A673 (cell line): ENCODE measurements at regions not wholly inside any gene's neighbourhood (a gene's known extent, or its start where the extent isn't known, plus 50 kb on each side); places are given as distances from the start of the nearest gene placed in this dataset.

ENCODE experiments used
- BruUV-seq: library from RNA; stranded (reverse); fragments of 400-500 nt; replicated peaks from 2 replicates; lab custom pipeline; 2021; lab: Mats Ljungman, UMichigan
- CTCF ChIA-PET: fragments of 300-600 bp; sonication (Branson Sonifier 250); formaldehyde crosslinking; loops from one replicate; lab custom pipeline; 2022; ENCODE audit warnings: antibody characterized with exemption; lab: Charles Lee
- POLR2A ChIA-PET: fragments of 300-600 bp; sonication (Branson Sonifier 250); formaldehyde crosslinking; loops from one replicate; lab custom pipeline; 2022; ENCODE audit warnings: antibody characterized with exemption; ENCODE audit not compliant: low non-redundant PET; lab: Charles Lee
- DNase-seq: peaks from one replicate; pipeline ENCODE4 v3.0.0-alpha.2; 2015; ENCODE audit warnings: low spot score
- H3K27ac ChIP-seq: fragments of 200-600 bp; sonication (generic); 2 replicates; pipeline ENCODE4 v1.5.1; 2016; ENCODE audit warnings: mixed run types, low read depth, mild to moderate bottlenecking, mixed read lengths, antibody characterized with exemption, low read length; ENCODE audit not compliant: poor library complexity, severe bottlenecking
- H3K27me3 ChIP-seq: fragments of 200-600 bp; sonication (generic); replicated peaks from 2 replicates; pipeline ENCODE4 v1.6.1; 2017; ENCODE audit warnings: mixed run types, low read depth, mild to moderate bottlenecking, mixed read lengths, antibody characterized with exemption, low read length; ENCODE audit not compliant: insufficient read depth, poor library complexity
- H3K36me3 ChIP-seq: fragments of 200-600 bp; sonication (generic); 2 replicates; pipeline ENCODE4 v1.6.1; 2016; ENCODE audit warnings: mixed run types, mild to moderate bottlenecking, mixed read lengths, antibody characterized with exemption, low read length; ENCODE audit not compliant: insufficient read depth, poor library complexity, severe bottlenecking
- H3K4me1 ChIP-seq: fragments of 200-600 bp; sonication (generic); 2 replicates; pipeline ENCODE4 v1.6.1; 2017; ENCODE audit warnings: mixed run types, mild to moderate bottlenecking, mixed read lengths, antibody characterized with exemption, low read length; ENCODE audit not compliant: insufficient read depth, poor library complexity, severe bottlenecking
- H3K4me3 ChIP-seq: fragments of 200-600 bp; sonication (generic); 2 replicates; pipeline ENCODE4 v1.5.1; 2016; ENCODE audit warnings: low read depth, mixed run types, mild to moderate bottlenecking, mixed read lengths, low read length; ENCODE audit not compliant: poor library complexity, severe bottlenecking
- H3K9me3 ChIP-seq: fragments of 200-600 bp; sonication (generic); 2 replicates; pipeline ENCODE4 v1.6.1; 2016; ENCODE audit warnings: mixed run types, low read depth, mild to moderate bottlenecking, mixed read lengths, antibody characterized with exemption, low read length; ENCODE audit not compliant: poor library complexity, severe bottlenecking
- CTCF ChIP-seq: fragments of 300-800, 200-600 bp; sonication (generic); conservative IDR thresholded peaks from 2 replicates; pipeline ENCODE4 v1.5.1; 2017; ENCODE audit warnings: low read depth, mild to moderate bottlenecking, antibody characterized with exemption, low read length, moderate library complexity, mixed read lengths
- EZH2 ChIP-seq: fragments of 200-600 bp; sonication (generic); IDR thresholded peaks from 2 replicates; pipeline ENCODE4 v1.6.1; 2017; ENCODE audit warnings: borderline replicate concordance, low read depth, mild to moderate bottlenecking, mixed read lengths, antibody characterized with exemption, low read length; ENCODE audit not compliant: poor library complexity, severe bottlenecking
- intact Hi-C: fragments of 100-400 bp; cut with micrococcal nuclease; formaldehyde crosslinking; loops from one replicate; pipeline ENCODE4 v1.10.0; 2022; ENCODE audit not compliant: unreplicated experiment

- Histone ChIP-seq H3K4me1 (no peaks in the 10 kb centered on the region), H3K36me3 (no peaks in the 10 kb centered on the region), H3K4me3 (no peak overlapping the region), H3K27ac (no peak overlapping the region), H3K9me3 (peaks cover 6% of the 10 kb centered on the region), H3K27me3 (no peaks in the 10 kb centered on the region)
- intact Hi-C loops, result no loop called here
- CTCF ChIA-PET, result no interaction called here
- TF ChIP-seq CTCF (no peak), EZH2 (no peak)
- no peak for DNase-seq
- POLR2A ChIA-PET, result no interaction called here
- BruUV-seq, result no TSS peak
Measured at GRCh38 chr3:80890571-80890970, 870.9 kb downstream of the GBE1 start.

DNA sequence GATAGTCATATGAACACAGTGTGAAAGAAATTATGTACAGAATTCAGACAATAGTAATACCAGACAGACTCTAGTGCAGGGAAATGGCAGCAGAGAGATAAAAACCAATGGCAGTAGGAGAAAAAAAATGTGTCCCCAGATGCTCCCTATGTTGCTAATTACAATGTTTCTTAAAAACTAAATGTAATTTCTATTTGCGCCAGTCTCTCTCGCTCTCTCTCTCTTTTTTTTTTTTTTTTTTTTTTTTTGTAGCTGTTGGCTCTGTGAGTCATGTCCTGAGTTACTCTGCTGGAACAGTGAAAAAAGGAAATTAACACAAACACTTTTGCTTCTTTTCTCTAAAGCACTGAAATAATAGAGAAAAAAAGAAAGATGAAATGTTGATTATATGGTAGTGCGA is 871.9 kb downstream of the GBE1 start:
- no peaks in the 10 kb centered on the region for H3K27me3 ChIP-seq
- no peak for DNase-seq
- ChIA-PET CTCF (no interaction called here), POLR2A (no interaction called here)
- H3K4me3 ChIP-seq, result no peak overlapping the region
- H3K9me3 ChIP-seq, result peaks cover 6% of the 10 kb centered on the region
- no peaks in the 10 kb centered on the region for H3K4me1 ChIP-seq
- BruUV-seq, result no TSS peak
- intact Hi-C loops, result no loop called here
- H3K27ac ChIP-seq, result no peak overlapping the region
- H3K36me3 ChIP-seq, result no peaks in the 10 kb centered on the region
- TF ChIP-seq CTCF, result no peak
- TF ChIP-seq EZH2, result no peak

DNA sequence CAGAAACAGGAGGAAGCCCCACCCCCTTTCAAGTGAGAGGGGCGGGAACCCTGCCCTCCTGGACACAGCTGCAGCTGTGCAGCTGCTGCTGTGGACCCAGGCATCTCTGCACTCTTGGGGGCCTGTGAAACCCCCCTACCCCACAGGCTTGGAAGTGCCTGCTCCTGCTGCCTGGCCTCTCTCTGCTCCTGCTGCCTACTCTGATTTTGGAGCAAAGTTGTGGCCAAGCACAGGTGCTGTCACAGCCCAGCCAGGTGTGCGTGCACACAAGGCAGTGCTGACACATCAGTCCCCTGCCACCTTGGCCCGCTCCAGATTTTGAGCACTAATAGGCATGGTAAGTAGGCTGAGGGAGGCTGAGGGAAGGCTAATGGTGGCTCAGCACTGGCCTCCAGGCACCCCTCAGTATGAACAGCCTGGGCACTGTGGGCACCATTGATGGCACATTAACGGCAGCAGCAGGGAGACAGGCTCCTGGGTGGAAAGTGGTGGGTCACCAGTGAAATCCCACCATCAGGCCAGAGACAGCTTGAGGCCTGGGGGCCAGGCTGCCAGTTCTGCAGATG is 890.9 kb downstream of the GBE1 start:
- intact Hi-C loops, result no loop called here
- no peaks in the 10 kb centered on the region for H3K36me3 ChIP-seq
- no TSS peak for BruUV-seq
- ChIA-PET POLR2A (no interaction called here), CTCF (no interaction called here)
- no peaks in the 10 kb centered on the region for H3K27me3 ChIP-seq
- H3K9me3 ChIP-seq, result no peaks in the 10 kb centered on the region
- DNase-seq, result no peak
- H3K27ac ChIP-seq, result no peak overlapping the region
- no peaks in the 10 kb centered on the region for H3K4me1 ChIP-seq
- H3K4me3 ChIP-seq, result no peak overlapping the region
- TF ChIP-seq EZH2, result no peak
- no peak for TF ChIP-seq CTCF
